HG03457 (cell line): ENCODE measurements at regions not wholly inside any gene's neighbourhood (a gene's known extent, or its start where the extent isn't known, plus 50 kb on each side); places are given as distances from the start of the nearest gene placed in this dataset.

Source experiments
- ATAC-seq: cut with Tn5 transposase; IDR thresholded peaks from one replicate; pipeline ENCODE4 v1.9.1; 2021; ENCODE audit warnings: moderate number of reproducible peaks; ENCODE audit not compliant: unreplicated experiment

DNA sequence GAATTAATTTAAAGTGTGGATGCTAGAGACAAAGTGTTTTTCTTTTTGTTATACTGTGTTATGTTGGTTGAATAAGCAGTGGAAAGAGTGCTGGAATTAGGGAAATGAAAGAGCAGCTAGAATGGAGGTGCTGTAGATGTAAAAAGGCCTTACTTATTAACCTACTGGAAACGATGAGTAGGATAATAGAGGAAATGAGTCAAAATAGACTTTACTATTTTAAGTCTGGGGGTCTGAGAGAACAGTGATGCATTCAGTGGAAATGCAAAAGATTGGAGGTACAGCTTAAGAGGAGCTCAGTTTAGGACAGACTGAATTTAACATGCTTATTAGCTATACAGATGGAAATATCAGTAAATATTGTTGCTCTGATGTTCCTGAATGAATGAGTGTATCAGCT is 674.0 kb downstream of the OTOL1 start:
- no peak for ATAC-seq

DNA sequence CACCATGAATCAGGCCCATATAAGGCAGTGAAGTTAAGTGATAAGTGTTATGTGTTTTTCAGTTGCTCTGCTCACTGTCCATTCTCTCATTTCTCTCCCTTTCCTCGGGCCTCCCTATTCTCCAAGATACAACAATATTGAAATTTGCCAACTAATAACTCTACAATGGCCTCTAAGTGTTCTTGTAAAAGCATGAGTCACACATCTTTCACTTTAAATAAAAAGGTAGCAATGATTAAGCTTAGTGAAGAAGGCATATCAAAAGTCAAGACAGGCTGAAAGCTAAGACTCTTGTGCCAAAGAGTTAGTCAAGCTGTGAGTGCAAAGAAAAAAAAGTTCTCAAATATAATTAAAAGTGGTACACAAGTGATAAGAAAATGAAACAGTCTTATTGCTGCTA is 675.4 kb downstream of the OTOL1 start:
- no peak for ATAC-seq

DNA sequence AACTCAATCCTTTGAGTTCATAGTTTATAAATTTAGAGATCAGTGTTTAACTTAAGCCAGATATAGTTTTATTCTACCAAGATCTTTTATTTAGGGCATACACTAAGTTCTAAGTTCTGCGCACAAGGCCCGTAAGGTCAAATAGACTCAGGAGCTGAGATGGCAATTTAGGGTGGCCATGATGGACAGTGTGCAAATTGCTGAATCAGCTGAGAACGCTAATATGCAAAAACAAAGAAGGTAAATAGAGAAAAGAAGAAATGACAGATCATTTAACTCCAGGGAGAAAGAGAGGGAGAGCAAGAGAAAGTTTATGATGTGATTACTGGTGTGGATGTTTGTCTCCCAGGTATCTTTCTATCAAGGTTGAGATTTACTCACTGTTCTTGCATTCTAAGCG is 678.5 kb downstream of the OTOL1 start:
- no peak for ATAC-seq

DNA sequence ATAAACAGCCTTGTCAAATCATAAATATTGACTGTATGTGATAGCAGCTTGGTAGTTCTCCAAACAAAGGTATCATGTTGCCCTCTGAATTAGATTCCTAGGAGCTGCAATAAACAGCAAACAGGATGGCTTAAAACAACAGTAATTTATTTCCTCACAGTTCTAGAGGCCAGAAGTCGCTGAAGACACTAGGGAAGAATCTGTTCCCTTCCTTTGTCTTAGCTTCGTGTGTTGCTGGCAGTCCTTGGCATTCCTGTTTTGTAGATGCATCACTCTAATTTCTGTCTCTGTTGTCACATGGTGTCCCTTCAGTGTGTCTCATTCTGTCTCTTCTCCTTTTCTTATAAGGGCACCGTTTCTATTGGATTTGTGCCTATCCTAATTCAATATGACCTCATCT is 679.3 kb downstream of the OTOL1 start:
- ATAC-seq, result no peak

DNA sequence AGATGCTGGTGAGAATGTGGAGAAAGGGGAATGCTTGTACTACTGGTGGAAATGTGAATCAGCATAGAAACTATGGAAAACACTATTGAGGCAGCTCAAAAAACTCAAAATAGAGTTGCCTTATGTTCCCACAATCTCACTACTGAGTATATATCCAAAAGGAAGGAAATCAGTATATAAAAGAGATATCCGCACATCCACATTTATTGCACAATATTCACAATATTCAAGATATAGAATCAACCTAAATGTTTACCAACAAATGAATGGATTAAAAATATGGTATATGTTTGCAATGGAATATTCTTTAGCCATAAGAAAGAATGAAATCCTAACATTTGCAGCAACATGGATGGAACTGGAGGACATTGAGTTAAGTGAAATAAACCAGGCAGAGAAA is 686.8 kb downstream of the OTOL1 start:
- ATAC-seq, result no peak

DNA sequence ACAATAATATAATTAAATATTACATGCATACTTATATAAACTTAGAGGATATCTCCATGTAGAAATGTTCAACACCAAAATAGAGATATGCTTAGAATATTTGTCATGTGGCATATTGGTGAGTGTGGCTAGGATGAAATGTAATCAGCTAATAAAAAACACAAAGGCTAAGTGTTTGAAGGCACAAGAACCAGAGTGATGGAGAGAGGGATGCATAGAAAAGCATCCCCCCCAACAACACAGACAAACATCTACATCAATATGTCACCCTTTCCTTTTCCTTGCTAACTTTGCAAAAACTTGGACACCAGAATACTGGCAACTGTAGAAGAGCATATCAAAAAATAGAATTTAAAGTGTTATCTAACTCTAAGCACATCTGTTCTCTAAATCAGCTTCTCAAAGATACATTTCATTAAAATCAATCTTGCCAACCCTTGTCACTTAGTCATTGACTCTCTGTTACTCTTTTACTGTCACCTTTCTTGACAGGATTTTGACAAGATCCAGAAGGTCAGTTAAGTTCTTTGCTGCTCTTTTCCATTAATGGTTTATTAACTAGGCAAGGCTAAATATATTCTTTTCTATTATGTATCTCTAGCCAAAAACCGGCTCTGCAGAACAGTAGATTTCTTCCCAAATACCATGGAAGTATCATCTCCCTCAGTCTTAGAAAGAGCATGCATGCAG is 695.9 kb downstream of the OTOL1 start:
- no peak for ATAC-seq

DNA sequence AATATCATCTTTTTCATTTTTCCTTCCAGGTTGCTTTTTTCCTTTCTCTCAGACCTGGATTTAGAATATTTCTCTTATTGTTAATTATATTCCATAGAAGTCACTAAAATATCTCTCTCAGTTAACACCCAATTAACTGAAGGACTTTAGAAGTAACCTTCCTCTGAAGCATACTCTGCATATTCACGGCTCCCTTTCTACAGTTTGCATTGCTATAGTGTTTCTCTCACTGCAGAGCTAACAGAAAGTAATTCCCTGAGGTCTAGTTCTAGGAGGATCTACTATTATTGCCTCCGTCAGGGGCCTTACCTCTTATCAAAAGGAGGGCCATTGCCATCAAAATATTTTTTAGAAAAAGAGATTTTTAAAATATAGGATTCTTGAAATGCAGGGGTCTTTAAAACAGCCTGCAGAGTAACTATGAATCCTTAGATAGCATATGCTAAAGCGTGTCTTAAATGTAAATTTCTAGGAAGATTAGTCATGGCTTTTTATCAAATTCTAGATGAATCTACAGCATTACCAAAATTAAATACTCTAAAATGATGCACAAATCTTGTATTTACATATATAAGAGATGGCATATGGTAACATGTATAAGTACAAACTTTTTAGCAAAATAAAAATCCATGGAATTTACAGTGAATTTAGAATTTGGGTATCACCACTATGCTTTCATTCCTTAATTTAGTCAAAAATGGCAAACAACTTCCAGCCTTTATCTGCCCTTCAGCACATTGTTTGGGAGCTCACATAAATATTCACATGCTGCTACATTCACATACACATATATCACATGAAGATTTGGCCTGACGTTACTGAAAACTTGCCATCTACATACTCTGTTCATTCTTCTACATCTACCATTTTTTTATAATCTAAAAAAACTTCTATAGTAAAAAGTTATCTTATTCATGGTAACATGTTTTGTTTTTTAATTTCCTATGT is 696.8 kb downstream of the OTOL1 start:
- ATAC-seq, result no peak

DNA sequence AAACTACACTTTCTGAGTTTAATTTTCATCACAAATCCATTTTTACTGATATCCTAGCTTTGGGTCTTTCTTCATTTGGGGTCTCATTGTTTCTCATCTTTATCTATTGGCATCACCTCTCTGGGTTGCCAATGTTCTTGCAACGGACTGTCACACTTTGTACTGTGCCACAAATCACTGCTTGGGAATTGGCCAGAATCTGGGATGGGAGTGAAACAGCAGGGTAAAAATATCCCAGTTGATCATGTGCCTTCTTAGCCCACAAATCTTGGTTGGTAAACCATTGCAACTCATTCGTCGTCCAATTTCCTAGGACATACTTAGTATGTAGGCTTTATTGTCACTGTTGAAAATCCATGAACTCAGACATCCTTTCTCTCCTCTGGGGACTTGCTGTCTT is 698.5 kb downstream of the OTOL1 start:
- ATAC-seq, result no peak

DNA sequence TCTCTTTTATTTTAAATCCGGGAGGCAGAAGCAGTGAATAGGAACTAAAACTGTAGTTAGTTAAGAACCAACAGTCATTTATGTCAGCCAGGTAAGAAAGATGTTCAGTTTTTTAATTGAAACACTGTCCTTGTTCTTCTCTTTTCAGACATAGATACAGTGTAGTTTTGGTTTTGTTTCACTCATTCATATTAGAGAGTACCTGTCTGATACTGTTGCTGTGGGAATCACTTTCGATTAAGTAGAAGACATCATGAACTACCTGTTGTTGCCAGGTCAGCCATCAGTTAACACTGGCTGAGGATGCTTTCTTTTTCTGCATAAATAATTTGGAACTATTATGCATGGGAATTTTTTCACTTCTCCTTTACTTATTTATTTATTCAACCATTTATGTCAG is 700.4 kb downstream of the OTOL1 start:
- no peak for ATAC-seq

DNA sequence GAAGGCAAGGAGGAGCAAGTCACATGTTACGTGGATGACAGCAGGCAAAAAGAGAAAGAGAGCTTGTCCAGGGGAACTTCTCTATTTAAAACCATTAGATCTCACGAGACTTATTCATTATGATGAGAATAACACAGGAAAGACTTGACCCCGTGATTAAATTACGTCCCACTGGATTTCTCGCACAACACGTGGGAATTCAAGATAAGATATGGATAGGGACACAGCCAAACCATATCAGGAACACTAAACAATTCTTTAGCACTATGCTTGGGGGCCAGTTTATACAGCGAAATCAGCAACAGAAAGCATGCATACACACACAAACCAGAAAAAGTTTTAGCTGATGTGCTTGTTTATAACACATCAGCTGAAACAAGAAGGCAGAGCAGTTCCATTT is 704.2 kb downstream of the OTOL1 start:
- no peak for ATAC-seq

DNA sequence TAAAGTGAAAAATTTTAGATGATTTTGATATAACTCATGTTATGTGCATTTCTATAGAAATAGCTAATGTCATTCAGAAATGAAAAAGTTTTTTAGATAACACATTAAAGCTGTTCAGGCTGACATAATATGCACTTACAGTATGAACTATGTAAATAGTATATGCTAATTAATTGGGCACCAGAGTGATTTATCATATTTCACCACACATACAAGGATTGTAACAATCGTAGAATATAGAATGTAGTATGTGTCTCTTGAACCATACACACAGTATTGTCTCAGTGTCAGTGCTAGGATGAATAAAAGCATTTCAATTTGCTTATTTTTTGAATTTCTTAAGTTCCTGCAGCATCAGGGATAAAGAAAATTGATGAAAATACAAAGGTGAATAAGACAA is 710.0 kb downstream of the OTOL1 start:
- ATAC-seq, result no peak

DNA sequence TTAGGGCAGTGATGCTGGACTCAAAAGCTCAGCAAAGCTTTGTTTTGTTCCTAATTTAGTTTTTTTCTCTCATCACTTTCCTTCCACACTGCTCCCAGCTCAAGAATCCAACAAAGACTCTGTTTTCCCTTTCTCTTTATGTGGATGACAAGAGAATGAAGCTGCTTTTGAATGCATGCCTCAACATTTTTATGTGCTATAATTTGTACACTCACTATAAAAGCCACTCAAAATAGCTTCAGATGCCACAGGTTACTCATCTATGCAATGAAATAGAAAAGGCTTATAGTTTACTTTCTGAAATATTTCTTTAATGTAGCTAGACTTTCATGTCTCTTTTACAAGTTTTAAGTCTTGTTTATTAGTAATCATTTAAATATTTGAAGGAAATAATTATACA is 714.9 kb downstream of the OTOL1 start:
- ATAC-seq, result no peak

DNA sequence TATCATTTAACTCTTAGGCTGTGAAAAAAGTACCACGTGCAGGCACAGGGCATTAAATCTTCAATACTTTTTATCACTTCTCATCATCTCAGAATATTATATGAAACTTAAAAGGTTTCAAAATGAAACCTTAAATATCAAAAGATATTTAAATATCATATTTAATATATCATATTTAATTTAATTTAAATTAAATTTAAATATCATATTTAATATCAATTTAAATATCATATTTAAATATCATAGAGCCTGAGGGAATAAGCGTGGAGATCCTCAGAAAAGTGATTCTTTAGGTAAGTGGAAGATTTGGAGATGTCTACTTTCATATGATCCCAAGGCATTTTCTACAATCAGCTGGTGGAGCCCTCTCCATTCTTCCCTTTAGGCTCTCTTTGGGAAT is 716.6 kb downstream of the OTOL1 start:
- ATAC-seq, result no peak

DNA sequence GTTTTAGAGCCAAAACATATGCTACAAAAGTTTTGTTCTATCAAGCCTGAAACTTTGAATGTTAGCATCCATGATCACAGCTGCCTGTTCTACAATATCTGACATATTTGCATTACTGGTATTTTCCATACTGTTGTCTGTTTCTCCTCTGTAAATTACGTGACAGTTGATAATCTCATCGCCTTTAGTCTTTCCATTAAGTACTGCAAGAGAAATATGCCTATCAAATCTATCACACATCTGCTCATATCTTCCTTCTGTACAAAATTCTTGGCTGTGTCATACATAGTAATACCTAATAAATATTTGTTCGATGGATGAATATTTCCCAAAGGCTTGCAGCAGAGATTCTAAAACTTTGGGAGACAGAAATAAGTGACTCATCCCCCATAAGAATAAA is 717.3 kb downstream of the OTOL1 start:
- no peak for ATAC-seq

DNA sequence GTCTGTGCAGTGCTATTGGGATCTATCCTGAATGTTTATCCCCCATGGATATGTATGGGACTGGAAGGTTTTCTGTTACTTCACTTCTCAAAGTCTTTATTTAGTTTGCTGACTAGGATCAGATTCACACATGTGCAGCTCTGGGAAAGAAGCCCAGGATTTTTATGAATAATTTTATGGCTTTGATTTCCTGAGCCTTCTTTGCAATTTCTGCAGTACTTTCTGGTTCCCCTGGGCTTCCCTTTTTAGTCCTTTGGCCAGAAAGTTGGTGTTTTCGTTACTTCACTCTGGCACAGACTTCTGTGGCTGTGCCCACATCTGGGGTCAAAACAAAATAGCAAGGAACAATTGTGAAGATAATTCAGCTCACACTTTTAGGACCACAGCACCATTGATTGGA is 721.0 kb downstream of the OTOL1 start:
- ATAC-seq, result no peak

DNA sequence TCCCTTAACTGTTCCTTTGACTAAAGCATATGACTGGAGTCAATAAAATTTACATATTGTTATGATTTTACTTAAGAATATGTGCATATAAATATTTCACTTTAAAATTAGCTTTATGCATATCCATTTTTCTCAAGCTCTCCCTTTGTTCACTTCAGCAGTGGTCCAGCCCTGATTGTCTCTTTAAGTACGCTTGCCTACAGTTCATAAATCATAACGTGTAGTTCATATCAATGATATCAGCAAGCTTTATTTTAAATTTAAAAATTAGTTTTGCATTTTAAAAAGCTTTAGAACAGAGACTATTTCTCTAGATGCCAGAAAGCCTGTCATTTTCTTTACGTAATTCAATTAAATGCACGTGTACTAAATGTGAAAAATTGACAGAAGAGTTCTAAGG is 721.9 kb downstream of the OTOL1 start:
- ATAC-seq, result no peak

DNA sequence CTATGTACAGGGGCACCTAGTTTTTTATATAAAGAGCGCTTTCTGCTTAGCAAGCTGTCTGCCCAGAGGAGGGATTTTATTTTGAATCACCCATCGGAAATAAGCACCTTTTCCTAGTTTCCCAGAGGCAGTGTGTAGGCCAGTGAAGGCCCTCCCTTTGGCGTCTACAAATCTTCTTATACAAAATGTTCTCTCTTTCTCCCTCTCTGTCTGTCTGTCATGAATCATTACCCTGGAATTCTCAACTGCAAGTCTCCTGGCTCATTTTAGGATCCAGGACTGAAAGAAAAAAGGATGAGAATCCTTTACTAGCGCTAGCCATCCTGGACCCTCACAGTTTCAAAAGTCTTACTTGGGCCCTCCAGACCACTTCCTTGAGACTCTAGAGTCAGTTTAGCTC is 728.1 kb downstream of the OTOL1 start:
- no peak for ATAC-seq

DNA sequence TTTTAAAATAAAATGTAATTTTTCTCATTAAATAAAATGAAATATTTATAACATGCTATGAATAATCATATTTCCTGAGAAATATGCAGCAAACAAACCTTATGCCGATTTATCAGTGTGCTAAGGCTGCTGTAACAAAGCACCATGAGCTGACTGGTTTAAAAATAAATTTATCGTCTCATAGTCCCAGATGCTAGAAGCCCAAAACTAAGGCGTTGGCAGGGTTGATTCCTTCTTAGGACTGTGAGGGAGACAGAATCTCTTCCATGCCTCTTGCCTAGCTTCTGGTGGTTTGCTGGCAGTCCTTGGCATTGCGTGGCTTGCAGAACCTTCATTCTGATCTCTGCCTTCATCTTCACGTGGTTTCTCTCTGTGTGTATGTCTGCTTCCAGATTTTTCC is 740.3 kb downstream of the OTOL1 start:
- no peak for ATAC-seq

DNA sequence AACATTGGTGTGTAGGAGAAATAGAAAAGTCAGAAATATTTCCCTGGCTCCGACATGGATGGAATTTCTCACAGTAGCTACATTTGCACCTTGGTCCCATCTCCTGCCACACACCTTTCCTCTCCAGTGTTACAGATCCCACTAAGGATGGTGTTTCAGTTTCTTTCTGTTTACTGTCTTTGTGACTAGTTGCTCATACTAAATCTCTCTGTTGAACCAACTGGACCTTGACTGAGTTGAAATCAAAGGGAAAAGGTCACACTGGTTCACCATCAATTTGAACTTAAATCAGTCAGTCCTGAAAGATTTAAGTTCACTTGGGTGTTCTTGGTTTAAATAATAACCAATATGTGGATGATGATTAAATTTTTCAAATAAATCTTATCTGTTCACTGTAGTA is 754.2 kb downstream of the OTOL1 start:
- ATAC-seq, result no peak

DNA sequence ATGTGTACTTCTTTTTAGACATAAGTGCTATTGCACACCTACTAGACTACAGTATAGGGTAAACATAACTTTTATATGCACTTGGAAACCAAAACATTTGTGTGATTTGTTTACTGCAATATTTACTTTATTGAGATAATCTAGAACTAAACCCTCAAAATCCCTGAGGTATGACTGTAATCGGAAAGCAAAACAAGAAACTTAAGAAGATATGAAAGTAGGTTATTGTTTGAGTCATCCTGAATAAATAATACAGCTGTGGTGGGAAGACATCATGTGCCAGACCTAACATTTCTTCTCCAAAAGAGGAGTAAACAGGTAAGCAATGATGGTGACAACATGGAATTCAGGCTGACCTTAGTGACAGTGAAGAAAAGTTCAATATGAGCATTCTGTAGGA is 765.5 kb downstream of the OTOL1 start:
- ATAC-seq, result no peak

DNA sequence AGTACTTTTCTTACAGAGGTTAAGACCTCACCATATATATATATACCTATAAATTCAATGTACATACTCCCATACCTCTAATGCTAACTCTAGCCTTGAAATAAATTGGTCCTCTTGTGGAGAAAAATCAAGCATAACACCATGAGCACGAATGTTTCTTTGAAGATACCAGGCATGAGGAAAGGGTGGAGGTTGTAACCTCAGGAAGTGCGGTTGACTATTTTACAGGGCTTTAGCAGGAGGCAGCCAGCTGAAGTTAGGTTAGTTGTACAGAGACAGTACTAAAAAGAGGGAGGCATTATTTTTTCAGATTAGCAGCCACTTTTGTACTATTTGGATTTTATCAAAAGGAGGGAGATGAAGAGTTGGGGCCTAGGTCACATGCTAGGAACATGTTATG is 767.0 kb downstream of the OTOL1 start:
- no peak for ATAC-seq

DNA sequence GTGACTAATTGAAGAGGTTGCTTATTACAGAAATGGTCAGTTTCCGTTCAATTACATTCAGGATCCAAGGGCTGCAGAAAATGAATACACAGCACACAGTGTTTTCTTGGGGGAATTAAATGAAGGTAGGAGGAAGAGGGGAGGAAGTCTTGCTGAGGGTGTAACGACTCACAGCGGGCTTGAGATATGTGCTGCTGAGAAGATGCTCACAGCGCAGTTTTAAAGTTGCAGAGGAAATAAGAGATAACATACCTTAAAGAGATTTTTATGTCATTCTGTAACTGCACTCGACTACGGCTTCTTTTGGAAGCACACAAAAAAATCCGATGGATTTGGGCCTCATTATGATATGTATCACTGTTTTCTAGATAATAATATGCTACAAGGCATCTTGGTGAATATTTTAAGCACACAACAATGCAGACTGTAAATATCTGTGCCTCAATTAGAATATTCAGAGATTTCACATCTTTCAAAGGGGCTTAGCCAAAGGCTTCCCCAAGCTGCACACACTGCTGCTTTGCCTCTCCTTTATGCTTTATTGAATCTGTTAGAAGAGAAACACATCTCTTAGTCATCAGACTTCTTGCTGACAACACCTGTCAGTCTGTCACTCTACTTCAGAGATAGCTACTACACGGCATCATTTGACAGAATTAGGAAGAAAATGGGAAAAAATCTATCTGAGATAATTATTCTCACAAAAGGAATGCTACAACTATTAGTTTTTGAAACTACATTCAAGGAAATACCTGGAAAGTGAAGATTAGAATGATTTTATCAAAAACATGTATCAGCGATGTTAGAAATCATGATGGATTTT is 773.2 kb downstream of the OTOL1 start:
- ATAC-seq, result no peak
